Neural cell (in vitro differentiated cells): ENCODE measurements at regions not wholly inside any gene's neighbourhood (a gene's known extent, or its start where the extent isn't known, plus 50 kb on each side); places are given as distances from the start of the nearest gene placed in this dataset.

Source experiments
- H2AFZ ChIP-seq: fragments of 200-600, 300-800 bp; sonication (generic), shearing (Covaris generic); 2 replicates; pipeline ENCODE4 v1.6.0; 2014; ENCODE audit warnings: low read depth, mild to moderate bottlenecking, antibody characterized with exemption, low read length, moderate library complexity
- H3F3A ChIP-seq: fragments of 200-600 bp; shearing (Covaris generic); 2 replicates; pipeline ENCODE4 v1.6.1; 2016; ENCODE audit warnings: mild to moderate bottlenecking, moderate library complexity, mixed read lengths, antibody characterized with exemption, low read length; ENCODE audit not compliant: insufficient read depth, poor library complexity, severe bottlenecking
- H3K27ac ChIP-seq: fragments of 200-600, 300-800 bp; sonication (generic), shearing (Covaris generic); 2 replicates; pipeline ENCODE4 v1.5.1; 2014; ENCODE audit warnings: mild to moderate bottlenecking, low read length, moderate library complexity
- H3K27me3 ChIP-seq: fragments of 300-800, 200-600 bp; sonication (generic), shearing (Covaris generic); 2 replicates; pipeline ENCODE4 v1.6.0; 2014; ENCODE audit warnings: mild to moderate bottlenecking, low read depth, low read length, moderate library complexity; ENCODE audit not compliant: insufficient read depth
- H3K36me3 ChIP-seq: fragments of 300-800, 200-600 bp; sonication (generic), shearing (Covaris generic); 2 replicates; pipeline ENCODE4 v1.5.1; 2014; ENCODE audit warnings: mild to moderate bottlenecking, antibody characterized with exemption, low read length, moderate library complexity; ENCODE audit not compliant: insufficient read depth
- H3K4me2 ChIP-seq: fragments of 300-800, 200-600 bp; sonication (generic), shearing (Covaris generic); 2 replicates; pipeline ENCODE4 v1.6.0; 2014; ENCODE audit warnings: mild to moderate bottlenecking, low read length
- H3K4me3 ChIP-seq: fragments of 300-800, 200-600 bp; sonication (generic), shearing (Covaris generic); 2 replicates; pipeline ENCODE4 v1.5.1; 2014; ENCODE audit warnings: mild to moderate bottlenecking, low read length, moderate library complexity
- H3K79me2 ChIP-seq: fragments of 200-600 bp; shearing (Covaris generic); replicated peaks from 2 replicates; pipeline ENCODE4 v1.6.0; 2014; ENCODE audit warnings: mild to moderate bottlenecking, low read length, moderate library complexity; ENCODE audit not compliant: insufficient read depth
- H3K9ac ChIP-seq: fragments of 300-800, 200-600 bp; sonication (generic), shearing (Covaris generic); 2 replicates; pipeline ENCODE4 v1.6.1; 2016; ENCODE audit warnings: mild to moderate bottlenecking, low read length, mixed read lengths
- H3K9me2 ChIP-seq: fragments of 200-600 bp; shearing (Covaris generic); 2 replicates; pipeline ENCODE4 v1.6.1; 2016; ENCODE audit warnings: mild to moderate bottlenecking, low read length, mixed read lengths; ENCODE audit not compliant: insufficient read depth
- H3K9me3 ChIP-seq: fragments of 200-600, 300-800 bp; sonication (generic), shearing (Covaris generic); 2 replicates; pipeline ENCODE4 v1.6.1; 2016; ENCODE audit warnings: mild to moderate bottlenecking, mixed run types, low read length, moderate library complexity, mixed read lengths
- H4K20me1 ChIP-seq: fragments of 200-600 bp; shearing (Covaris generic); 2 replicates; pipeline ENCODE4 v1.6.1; 2016; ENCODE audit warnings: mild to moderate bottlenecking, mixed run types; ENCODE audit not compliant: insufficient read depth
- EP300 ChIP-seq: fragments of 450-650 bp; conservative IDR thresholded peaks from 2 replicates; pipeline ENCODE4 v1.6.1; 2014; ENCODE audit warnings: antibody characterized with exemption, mild to moderate bottlenecking, moderate library complexity; ENCODE audit not compliant: poor library complexity, severe bottlenecking
- EZH2 ChIP-seq: fragments of 200-600, 300-800 bp; shearing (Covaris generic), sonication (generic); IDR thresholded peaks from 2 replicates; pipeline ENCODE4 v1.6.1; 2014; ENCODE audit warnings: antibody characterized with exemption, low read length, borderline replicate concordance, mild to moderate bottlenecking; ENCODE audit not compliant: insufficient read depth, poor library complexity, severe bottlenecking
- MXI1 ChIP-seq: fragments of 450-650 bp; conservative IDR thresholded peaks from 2 replicates; pipeline ENCODE4 v1.6.1; 2014; ENCODE audit warnings: antibody characterized with exemption, mild to moderate bottlenecking; ENCODE audit not compliant: poor library complexity, severe bottlenecking
- POLR2AphosphoS5 ChIP-seq: IDR thresholded peaks from 2 replicates; pipeline ENCODE4 v1.6.1; 2012
- RAD21 ChIP-seq: fragments of 450-650 bp; conservative IDR thresholded peaks from 2 replicates; pipeline ENCODE4 v1.6.1; 2014; ENCODE audit warnings: antibody characterized with exemption, mild to moderate bottlenecking, moderate library complexity
- SMC3 ChIP-seq: fragments of 450-650 bp; conservative IDR thresholded peaks from 2 replicates; pipeline ENCODE4 v1.6.1; 2014; ENCODE audit warnings: antibody characterized with exemption, mild to moderate bottlenecking, moderate library complexity; ENCODE audit not compliant: poor library complexity
- TAF1 ChIP-seq: IDR thresholded peaks from 2 replicates; pipeline ENCODE4 v1.6.1; 2012; ENCODE audit warnings: low read depth
- TF ChIP-seq, protein P1 (sequence below): IDR thresholded peaks from 2 replicates; pipeline ENCODE4 v1.6.1; 2012; ENCODE audit warnings: borderline replicate concordance
- TF ChIP-seq, protein P2 (sequence below): fragments of 450-650 bp; IDR thresholded peaks from 2 replicates; pipeline ENCODE4 v1.5.1; 2014; ENCODE audit warnings: antibody characterized with exemption, mild to moderate bottlenecking, moderate library complexity; ENCODE audit not compliant: poor library complexity, severe bottlenecking

DNA sequence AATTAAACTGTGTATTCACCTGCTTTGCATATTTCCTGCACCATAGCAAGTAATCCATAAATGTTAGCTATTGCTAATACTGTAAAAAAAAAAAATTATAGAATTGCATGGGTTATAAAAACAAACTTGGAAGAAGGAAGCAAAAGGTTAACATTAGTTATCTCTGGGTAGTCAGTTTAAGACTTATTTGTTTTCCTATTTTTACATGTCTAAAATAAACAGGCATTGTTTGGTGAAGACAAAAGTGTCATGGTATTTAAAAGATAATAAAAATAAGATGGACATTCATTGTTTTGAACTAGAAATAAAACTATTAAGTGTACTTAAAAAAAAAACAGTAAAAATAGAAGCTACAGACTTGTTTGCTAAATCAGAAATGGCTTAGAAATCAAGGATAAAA is 313.8 kb downstream of the SOX9 start:
- H3K4me3 ChIP-seq, result no peak overlapping the region
- H3K36me3 ChIP-seq, result no peaks in the 10 kb centered on the region
- H3F3A ChIP-seq, result no peaks in the 10 kb centered on the region
- H3K9me3 ChIP-seq, result no peaks in the 10 kb centered on the region
- TF ChIP-seq EZH2 (no peak), EP300 (no peak), TAF1 (no peak), SMC3 (no peak), RAD21 (no peak), POLR2AphosphoS5 (no peak), MXI1 (no peak)
- TF ChIP-seq, protein P1, sequence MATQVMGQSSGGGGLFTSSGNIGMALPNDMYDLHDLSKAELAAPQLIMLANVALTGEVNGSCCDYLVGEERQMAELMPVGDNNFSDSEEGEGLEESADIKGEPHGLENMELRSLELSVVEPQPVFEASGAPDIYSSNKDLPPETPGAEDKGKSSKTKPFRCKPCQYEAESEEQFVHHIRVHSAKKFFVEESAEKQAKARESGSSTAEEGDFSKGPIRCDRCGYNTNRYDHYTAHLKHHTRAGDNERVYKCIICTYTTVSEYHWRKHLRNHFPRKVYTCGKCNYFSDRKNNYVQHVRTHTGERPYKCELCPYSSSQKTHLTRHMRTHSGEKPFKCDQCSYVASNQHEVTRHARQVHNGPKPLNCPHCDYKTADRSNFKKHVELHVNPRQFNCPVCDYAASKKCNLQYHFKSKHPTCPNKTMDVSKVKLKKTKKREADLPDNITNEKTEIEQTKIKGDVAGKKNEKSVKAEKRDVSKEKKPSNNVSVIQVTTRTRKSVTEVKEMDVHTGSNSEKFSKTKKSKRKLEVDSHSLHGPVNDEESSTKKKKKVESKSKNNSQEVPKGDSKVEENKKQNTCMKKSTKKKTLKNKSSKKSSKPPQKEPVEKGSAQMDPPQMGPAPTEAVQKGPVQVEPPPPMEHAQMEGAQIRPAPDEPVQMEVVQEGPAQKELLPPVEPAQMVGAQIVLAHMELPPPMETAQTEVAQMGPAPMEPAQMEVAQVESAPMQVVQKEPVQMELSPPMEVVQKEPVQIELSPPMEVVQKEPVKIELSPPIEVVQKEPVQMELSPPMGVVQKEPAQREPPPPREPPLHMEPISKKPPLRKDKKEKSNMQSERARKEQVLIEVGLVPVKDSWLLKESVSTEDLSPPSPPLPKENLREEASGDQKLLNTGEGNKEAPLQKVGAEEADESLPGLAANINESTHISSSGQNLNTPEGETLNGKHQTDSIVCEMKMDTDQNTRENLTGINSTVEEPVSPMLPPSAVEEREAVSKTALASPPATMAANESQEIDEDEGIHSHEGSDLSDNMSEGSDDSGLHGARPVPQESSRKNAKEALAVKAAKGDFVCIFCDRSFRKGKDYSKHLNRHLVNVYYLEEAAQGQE, result no peak
- TF ChIP-seq, protein P2, sequence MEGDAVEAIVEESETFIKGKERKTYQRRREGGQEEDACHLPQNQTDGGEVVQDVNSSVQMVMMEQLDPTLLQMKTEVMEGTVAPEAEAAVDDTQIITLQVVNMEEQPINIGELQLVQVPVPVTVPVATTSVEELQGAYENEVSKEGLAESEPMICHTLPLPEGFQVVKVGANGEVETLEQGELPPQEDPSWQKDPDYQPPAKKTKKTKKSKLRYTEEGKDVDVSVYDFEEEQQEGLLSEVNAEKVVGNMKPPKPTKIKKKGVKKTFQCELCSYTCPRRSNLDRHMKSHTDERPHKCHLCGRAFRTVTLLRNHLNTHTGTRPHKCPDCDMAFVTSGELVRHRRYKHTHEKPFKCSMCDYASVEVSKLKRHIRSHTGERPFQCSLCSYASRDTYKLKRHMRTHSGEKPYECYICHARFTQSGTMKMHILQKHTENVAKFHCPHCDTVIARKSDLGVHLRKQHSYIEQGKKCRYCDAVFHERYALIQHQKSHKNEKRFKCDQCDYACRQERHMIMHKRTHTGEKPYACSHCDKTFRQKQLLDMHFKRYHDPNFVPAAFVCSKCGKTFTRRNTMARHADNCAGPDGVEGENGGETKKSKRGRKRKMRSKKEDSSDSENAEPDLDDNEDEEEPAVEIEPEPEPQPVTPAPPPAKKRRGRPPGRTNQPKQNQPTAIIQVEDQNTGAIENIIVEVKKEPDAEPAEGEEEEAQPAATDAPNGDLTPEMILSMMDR, result no peak
- no peak overlapping the region for H3K4me2 ChIP-seq
- no peaks in the 10 kb centered on the region for H3K79me2 ChIP-seq
- no peak overlapping the region for H3K27ac ChIP-seq
- H2AFZ ChIP-seq, result no peak overlapping the region
- no peak overlapping the region for H3K9ac ChIP-seq
- no peaks in the 10 kb centered on the region for H4K20me1 ChIP-seq
- no peaks in the 10 kb centered on the region for H3K27me3 ChIP-seq
- H3K9me2 ChIP-seq, result no peaks in the 10 kb centered on the region

DNA sequence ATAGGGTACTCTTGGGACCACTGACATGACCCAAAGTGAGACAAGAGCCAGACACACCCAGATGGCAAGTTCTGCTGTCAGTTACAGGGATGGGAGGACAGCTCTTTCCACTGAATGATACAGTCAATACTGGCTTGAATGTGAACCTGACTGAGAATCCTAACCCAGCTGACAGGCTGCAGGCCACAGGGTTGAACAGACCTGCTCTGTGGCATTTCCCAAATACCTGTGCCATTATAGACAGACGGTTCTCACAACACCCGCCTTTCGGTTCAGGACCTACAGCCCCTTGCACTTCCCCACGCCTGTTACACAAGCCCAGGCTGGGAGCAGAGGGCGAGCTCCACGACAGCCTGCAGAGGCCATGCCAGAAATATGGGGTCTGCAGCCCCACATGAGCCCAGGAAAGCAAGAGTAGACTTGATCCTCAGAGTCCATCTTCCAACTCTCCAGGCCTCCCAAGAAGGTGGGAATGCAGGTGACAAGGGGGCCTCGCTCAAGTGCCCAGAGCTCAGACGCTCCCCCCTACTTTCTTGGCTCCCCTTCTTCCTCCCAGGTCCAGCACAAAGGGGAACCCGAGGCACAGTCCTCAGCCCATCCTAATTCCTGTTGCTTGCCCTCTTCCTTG is 314.3 kb downstream of the SOX9 start:
- H3K9ac ChIP-seq, result no peak overlapping the region
- H3K27me3 ChIP-seq, result no peaks in the 10 kb centered on the region
- no peak overlapping the region for H3K27ac ChIP-seq
- H3K4me2 ChIP-seq, result no peak overlapping the region
- H3K9me3 ChIP-seq, result no peaks in the 10 kb centered on the region
- H3K79me2 ChIP-seq, result no peaks in the 10 kb centered on the region
- no peaks in the 10 kb centered on the region for H3K9me2 ChIP-seq
- H3F3A ChIP-seq, result no peaks in the 10 kb centered on the region
- H3K4me3 ChIP-seq, result no peak overlapping the region
- TF ChIP-seq EP300, result no peak
- TF ChIP-seq EZH2, result no peak
- TF ChIP-seq TAF1, result no peak
- no peak for TF ChIP-seq MXI1
- no peak for TF ChIP-seq RAD21
- no peak for TF ChIP-seq POLR2AphosphoS5
- TF ChIP-seq, protein P1, result no peak
- TF ChIP-seq SMC3, result no peak
- TF ChIP-seq, protein P2, result no peak
- no peaks in the 10 kb centered on the region for H3K36me3 ChIP-seq
- no peaks in the 10 kb centered on the region for H4K20me1 ChIP-seq
- no peak overlapping the region for H2AFZ ChIP-seq
